Endothelial cell of umbilical vein (primary cell): ENCODE measurements at regions not wholly inside any gene's neighbourhood (a gene's known extent, or its start where the extent isn't known, plus 50 kb on each side); places are given as distances from the start of the nearest gene placed in this dataset.

Experiments used
- BruUV-seq: library from RNA; stranded (reverse); fragments of 400-500 nt; replicated peaks from 2 replicates; lab custom pipeline; 2021; lab: Mats Ljungman, UMichigan
- CTCF ChIA-PET: fragments of 300-600, 350-600 bp; sonication (Branson Sonifier 250); formaldehyde crosslinking; loops from one replicate; lab custom pipeline; 2021; ENCODE audit warnings: antibody characterized with exemption, inconsistent platforms; lab: Charles Lee
- POLR2A ChIA-PET: fragments of 300-600, 350-600 bp; sonication (Branson Sonifier 250); formaldehyde crosslinking; loops from one replicate; lab custom pipeline; 2021; ENCODE audit warnings: antibody characterized with exemption, inconsistent platforms; lab: Charles Lee
- DNase-seq: peaks from one replicate; pipeline ENCODE4 v3.0.0-alpha.2; 2011; ENCODE audit warnings: low read depth, low spot score
- FAIRE-seq: peaks from 2 replicates; lab custom pipeline; 2011; peaks lifted over from hg19 to GRCh38; lab: Jason Lieb, UNC
- H2AFZ ChIP-seq: 2 replicates; pipeline ENCODE4 v1.6.0; 2012; ENCODE audit warnings: low read depth, low read length, control low read depth, inconsistent platforms
- H3K27ac ChIP-seq: 2 replicates; pipeline ENCODE4 v1.5.1; 2011; ENCODE audit warnings: low read depth, mild to moderate bottlenecking, control low read depth, low read length, moderate library complexity; ENCODE audit not compliant: insufficient read depth
- H3K27me3 ChIP-seq, 2 experiments: 2 replicates each; pipeline versions ENCODE4 v1.6.0 to v1.6.1; 2011; ENCODE audit warnings: low read length in 2 of 2, mixed read lengths in 1 of 2; ENCODE audit not compliant: control insufficient read depth in 2 of 2, insufficient read depth in 2 of 2
- H3K36me3 ChIP-seq, 2 experiments: 2 replicates in 1 of 2; 3 replicates in 1 of 2; pipeline ENCODE4 v1.5.1; 2011; ENCODE audit warnings: low read length in 2 of 2, mild to moderate bottlenecking in 1 of 2, moderate library complexity in 1 of 2; ENCODE audit not compliant: control insufficient read depth in 2 of 2, insufficient read depth in 2 of 2; ENCODE audit errors: extremely low read depth in 1 of 2
- H3K4me1 ChIP-seq: 3 replicates; pipeline ENCODE4 v1.5.1; 2011; ENCODE audit warnings: mild to moderate bottlenecking, low read length; ENCODE audit not compliant: control insufficient read depth, insufficient read depth; ENCODE audit errors: extremely low read depth
- H3K4me2 ChIP-seq: 2 replicates; pipeline ENCODE4 v1.6.1; 2011; ENCODE audit warnings: low read length, control low read depth, mixed read lengths; ENCODE audit not compliant: insufficient read depth
- H3K4me3 ChIP-seq, 3 experiments: fragments of 200-600 bp in 1 of 3; sonication (generic), shearing (Covaris generic) in 1 of 3; replicated peaks in 1 of 3; 2 replicates each; pipeline ENCODE4 v1.5.1; 2011 to 2016; ENCODE audit warnings: control low read depth in 3 of 3, low read length in 3 of 3, mild to moderate bottlenecking in 2 of 3, inconsistent platforms in 1 of 3, low read depth in 1 of 3, moderate library complexity in 1 of 3; ENCODE audit not compliant: insufficient read depth in 1 of 3
- H3K79me2 ChIP-seq: 2 replicates; pipeline ENCODE4 v1.6.0; 2012; ENCODE audit warnings: low read length, inconsistent platforms; ENCODE audit not compliant: control insufficient read depth, insufficient read depth
- H3K9ac ChIP-seq: replicated peaks from 2 replicates; pipeline ENCODE3; 2011; ENCODE audit warnings: low read length, control low read depth; ENCODE audit not compliant: insufficient read depth; ENCODE audit errors: extremely low read depth
- H3K9me1 ChIP-seq: replicated peaks from 3 replicates; pipeline ENCODE4 v1.6.0; 2011; ENCODE audit warnings: mild to moderate bottlenecking, low read length; ENCODE audit not compliant: control insufficient read depth, insufficient read depth; ENCODE audit errors: extremely low read depth
- H3K9me3 ChIP-seq: replicated peaks from 2 replicates; pipeline ENCODE4 v1.5.1; 2012; ENCODE audit warnings: low read length, inconsistent platforms; ENCODE audit not compliant: control insufficient read depth, insufficient read depth
- H4K20me1 ChIP-seq: replicated peaks from 2 replicates; pipeline ENCODE3; 2011; ENCODE audit warnings: mild to moderate bottlenecking, low read length; ENCODE audit not compliant: control insufficient read depth, insufficient read depth; ENCODE audit errors: extremely low read depth
- CTCF ChIP-seq, 2 donors: IDR thresholded peaks; 1 replicate in 1 of 2; 2 replicates in 1 of 2; pipeline ENCODE4 v1.5.1; 2011; ENCODE audit warnings: low read length in 2 of 2, mild to moderate bottlenecking in 2 of 2, moderate library complexity in 2 of 2, control low read depth in 1 of 2, inconsistent platforms in 1 of 2, low read depth in 1 of 2; ENCODE audit not compliant: insufficient read depth in 1 of 2; ENCODE audit errors: extremely low read depth in 1 of 2
- FOS ChIP-seq: IDR thresholded peaks from 2 replicates; pipeline ENCODE4 v1.6.1; 2011; ENCODE audit warnings: mild to moderate bottlenecking, low read length, moderate library complexity, borderline replicate concordance; ENCODE audit not compliant: insufficient read depth
- GATA2 ChIP-seq: IDR thresholded peaks from 2 replicates; pipeline ENCODE4 v1.7.0; 2011; ENCODE audit warnings: low read depth, mild to moderate bottlenecking, moderate library complexity, mixed read lengths, low read length; ENCODE audit not compliant: insufficient read length, insufficient read depth
- JUN ChIP-seq: IDR thresholded peaks from 2 replicates; pipeline ENCODE4 v1.6.1; 2011; ENCODE audit warnings: borderline replicate concordance, low read depth; ENCODE audit not compliant: insufficient read length, insufficient read depth
- MAX ChIP-seq: IDR thresholded peaks from 2 replicates; pipeline ENCODE4 v1.6.1; 2011; ENCODE audit not compliant: insufficient read depth, insufficient read length
- MYC ChIP-seq: IDR thresholded peaks from one replicate; pipeline ENCODE4 v1.6.1; 2011; ENCODE audit warnings: mild to moderate bottlenecking, low read depth, low read length
- POLR2A ChIP-seq: IDR thresholded peaks from 2 replicates; pipeline ENCODE4 v1.6.1; 2012; ENCODE audit warnings: low read depth, mild to moderate bottlenecking, control low read depth, low read length
- POLR2AphosphoS5 ChIP-seq: IDR thresholded peaks from 2 replicates; pipeline ENCODE4 v1.6.1; 2012; ENCODE audit warnings: low read depth, mild to moderate bottlenecking, control low read depth, low read length, moderate library complexity; ENCODE audit not compliant: insufficient read depth
- dilution Hi-C: fragments of 300-500 bp; cut with MboI; formaldehyde crosslinking; loops from one replicate; pipeline ENCODE4 v1.15.0; 2019; ENCODE audit warnings: low sequenced_read_pairs; ENCODE audit not compliant: extremely low pct_ligation_motif_present
- intact Hi-C: fragments of 100-400 bp; cut with micrococcal nuclease; formaldehyde crosslinking; loops from one replicate; pipeline ENCODE4 v1.10.0; 2022

GRCh38 chr2:220855296-220855695 lies 716.8 kb downstream of the EPHA4 start:
- H3K9me3 ChIP-seq: no peaks in the 10 kb centered on the region
- no peak overlapping the region for H3K4me3 ChIP-seq
- intact Hi-C loops: no loop called here
- H3K27me3 ChIP-seq: no peaks in the 10 kb centered on the region
- ChIA-PET CTCF (no interaction called here), POLR2A (no interaction called here)
- H3K4me2 ChIP-seq: no peak overlapping the region
- no peak overlapping the region for H3K27ac ChIP-seq
- FAIRE-seq (no peak), DNase-seq (no peak)
- H3K9ac ChIP-seq: no peak overlapping the region
- no TSS peak for BruUV-seq
- no peak overlapping the region for H2AFZ ChIP-seq
- no peaks in the 10 kb centered on the region for H3K4me1 ChIP-seq
- no peaks in the 10 kb centered on the region for H3K36me3 ChIP-seq
- dilution Hi-C loops: no loop called here
- H3K9me1 ChIP-seq: no peaks in the 10 kb centered on the region
- no peaks in the 10 kb centered on the region for H4K20me1 ChIP-seq
- TF ChIP-seq JUN (no peak), POLR2A (no peak), FOS (no peak), POLR2AphosphoS5 (no peak), MYC (no peak), GATA2 (no peak), CTCF (IDR thresholded peaks at IDR 0.05; ENCODE audit: extremely low read depth in 1 of 2, insufficient read depth in 1 of 2, low read depth in 1 of 2, low read length in 2 of 2) (no peak), MAX (no peak)
- H3K79me2 ChIP-seq: no peaks in the 10 kb centered on the region
